RWPE2 (cell line): ENCODE measurements at regions not wholly inside any gene's neighbourhood (a gene's known extent, or its start where the extent isn't known, plus 50 kb on each side); places are given as distances from the start of the nearest gene placed in this dataset.

Source experiments
- ATAC-seq: fragments of 200-7000 bp; cut with Tn5 transposase; 3 replicates; pipeline ENCODE4 v1.9.1; 2021; ENCODE audit warnings: low read depth
- DNase-seq: peaks from one replicate; pipeline ENCODE4 v3.0.0-alpha.2; 2020; ENCODE audit warnings: low spot score
- H3K27ac ChIP-seq: fragments of 450-650 bp; 2 replicates; pipeline ENCODE4 v1.5.1; 2017; ENCODE audit warnings: mild to moderate bottlenecking; ENCODE audit not compliant: poor library complexity, severe bottlenecking
- H3K27me3 ChIP-seq: fragments of 250-450 bp; sonication (Bioruptor Pico); 2 replicates; pipeline ENCODE4 v1.5.1; 2021; ENCODE audit warnings: mild to moderate bottlenecking, moderate library complexity; ENCODE audit not compliant: insufficient read depth, poor library complexity, severe bottlenecking
- H3K36me3 ChIP-seq: fragments of 250-450 bp; sonication (Bioruptor Pico); 2 replicates; pipeline ENCODE4 v1.5.1; 2020; ENCODE audit warnings: low read depth, mild to moderate bottlenecking, moderate library complexity
- H3K4me1 ChIP-seq: fragments of 250-450 bp; sonication (Bioruptor Pico); 2 replicates; pipeline ENCODE4 v1.5.1; 2021; ENCODE audit warnings: mild to moderate bottlenecking, moderate library complexity; ENCODE audit not compliant: insufficient read depth, poor library complexity, severe bottlenecking
- H3K4me3 ChIP-seq: fragments of 250-450 bp; sonication (Bioruptor Pico); 2 replicates; pipeline ENCODE4 v1.5.1; 2021; ENCODE audit warnings: mild to moderate bottlenecking, moderate library complexity; ENCODE audit not compliant: severe bottlenecking
- H3K9me3 ChIP-seq: fragments of 250-450 bp; sonication (Bioruptor Pico); 2 replicates; pipeline ENCODE4 v1.5.1; 2021; ENCODE audit warnings: mild to moderate bottlenecking, moderate library complexity; ENCODE audit not compliant: severe bottlenecking
- TF ChIP-seq, protein P1 (sequence below): fragments of 450-650 bp; IDR thresholded peaks from one replicate; pipeline ENCODE4 v1.5.1; 2017; ENCODE audit warnings: mild to moderate bottlenecking, moderate library complexity; ENCODE audit not compliant: poor library complexity, severe bottlenecking

DNA sequence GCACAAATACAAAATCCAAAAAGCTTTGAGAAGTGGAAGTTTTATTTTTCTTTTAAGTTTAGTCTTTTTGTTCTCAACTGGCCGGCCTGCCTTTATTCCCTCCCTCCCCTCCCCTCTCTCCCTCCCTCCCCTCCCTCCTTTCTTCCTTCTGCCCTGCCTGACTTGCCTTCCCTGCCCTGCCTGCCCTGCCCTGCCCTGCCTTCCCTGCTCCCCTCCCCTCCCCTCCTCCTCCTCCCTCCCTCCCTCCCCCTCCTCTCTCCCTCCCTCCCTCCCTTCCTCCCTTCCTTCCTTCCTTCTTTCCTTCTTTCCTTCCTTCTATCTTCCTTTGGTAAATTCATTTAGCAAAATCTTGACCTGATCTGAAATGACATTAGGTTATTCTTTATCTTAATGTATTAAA lies 69.8 kb upstream of the LIMCH1 start:
- Histone ChIP-seq H3K27ac (no peak overlapping the region), H3K36me3 (peaks cover 7% of the 10 kb centered on the region; the same call in 1 of the 2 replicates), H3K9me3 (no peaks in the 10 kb centered on the region), H3K27me3 (no peaks in the 10 kb centered on the region), H3K4me3 (no peak overlapping the region), H3K4me1 (peaks cover 2% of the 10 kb centered on the region)
- DNase-seq, result no peak
- no peak for ATAC-seq
- TF ChIP-seq, protein P1, sequence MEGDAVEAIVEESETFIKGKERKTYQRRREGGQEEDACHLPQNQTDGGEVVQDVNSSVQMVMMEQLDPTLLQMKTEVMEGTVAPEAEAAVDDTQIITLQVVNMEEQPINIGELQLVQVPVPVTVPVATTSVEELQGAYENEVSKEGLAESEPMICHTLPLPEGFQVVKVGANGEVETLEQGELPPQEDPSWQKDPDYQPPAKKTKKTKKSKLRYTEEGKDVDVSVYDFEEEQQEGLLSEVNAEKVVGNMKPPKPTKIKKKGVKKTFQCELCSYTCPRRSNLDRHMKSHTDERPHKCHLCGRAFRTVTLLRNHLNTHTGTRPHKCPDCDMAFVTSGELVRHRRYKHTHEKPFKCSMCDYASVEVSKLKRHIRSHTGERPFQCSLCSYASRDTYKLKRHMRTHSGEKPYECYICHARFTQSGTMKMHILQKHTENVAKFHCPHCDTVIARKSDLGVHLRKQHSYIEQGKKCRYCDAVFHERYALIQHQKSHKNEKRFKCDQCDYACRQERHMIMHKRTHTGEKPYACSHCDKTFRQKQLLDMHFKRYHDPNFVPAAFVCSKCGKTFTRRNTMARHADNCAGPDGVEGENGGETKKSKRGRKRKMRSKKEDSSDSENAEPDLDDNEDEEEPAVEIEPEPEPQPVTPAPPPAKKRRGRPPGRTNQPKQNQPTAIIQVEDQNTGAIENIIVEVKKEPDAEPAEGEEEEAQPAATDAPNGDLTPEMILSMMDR, result no peak

DNA sequence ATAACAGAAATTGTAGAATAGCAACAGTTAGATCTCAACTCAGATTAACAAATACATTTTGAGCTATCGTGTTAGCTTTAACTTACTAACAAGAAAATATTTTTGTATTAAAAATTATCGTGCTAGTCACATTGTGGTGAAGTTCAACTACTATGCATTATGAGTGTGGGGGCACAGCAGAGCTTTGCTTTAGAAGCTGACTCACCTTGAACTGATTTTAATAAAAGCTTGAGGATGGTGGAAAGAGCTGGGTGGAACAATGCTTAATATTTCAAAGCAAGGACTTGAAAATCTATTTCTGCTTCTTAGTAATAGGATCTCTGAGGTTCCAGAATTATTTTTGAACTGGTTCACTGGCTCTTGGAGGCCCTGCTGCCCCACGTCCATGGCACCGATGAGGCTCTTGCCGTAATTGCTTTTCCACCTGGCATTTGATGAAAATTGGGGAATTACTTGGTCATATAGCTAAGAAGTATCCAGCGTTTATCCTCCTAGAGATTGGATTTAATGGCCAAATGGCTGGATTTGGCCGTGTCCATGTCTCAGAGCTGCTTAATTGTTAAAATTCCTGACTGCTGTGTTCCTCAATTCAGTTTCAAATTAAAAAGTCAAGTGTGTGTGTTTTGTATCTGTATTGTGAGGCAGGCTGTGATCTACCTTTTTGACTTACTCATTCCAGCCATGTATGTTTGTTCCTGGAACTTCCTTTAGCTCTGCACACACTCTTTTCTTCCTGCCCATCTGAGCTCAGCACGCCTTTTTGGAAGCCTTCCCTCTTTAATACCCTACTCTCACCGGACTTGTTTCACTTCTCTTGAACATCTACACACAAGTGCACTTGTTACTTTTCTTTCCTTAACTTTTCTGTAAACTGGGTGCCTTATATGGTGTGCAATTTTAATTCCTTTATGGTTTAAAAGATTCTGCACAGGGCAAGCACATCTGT lies 66.6 kb upstream of the LIMCH1 start:
- DNase-seq, result no peak
- H3K36me3 ChIP-seq, result peaks cover 12% of the 10 kb centered on the region
- peaks cover 23% of the 10 kb centered on the region for H3K4me1 ChIP-seq
- no peaks in the 10 kb centered on the region for H3K27me3 ChIP-seq
- TF ChIP-seq, protein P1, result no peak
- ATAC-seq, result no peak
- no peak overlapping the region for H3K4me3 ChIP-seq
- no peaks in the 10 kb centered on the region for H3K9me3 ChIP-seq
- peak overlapping the region; percentile 7 for H3K27ac ChIP-seq

DNA sequence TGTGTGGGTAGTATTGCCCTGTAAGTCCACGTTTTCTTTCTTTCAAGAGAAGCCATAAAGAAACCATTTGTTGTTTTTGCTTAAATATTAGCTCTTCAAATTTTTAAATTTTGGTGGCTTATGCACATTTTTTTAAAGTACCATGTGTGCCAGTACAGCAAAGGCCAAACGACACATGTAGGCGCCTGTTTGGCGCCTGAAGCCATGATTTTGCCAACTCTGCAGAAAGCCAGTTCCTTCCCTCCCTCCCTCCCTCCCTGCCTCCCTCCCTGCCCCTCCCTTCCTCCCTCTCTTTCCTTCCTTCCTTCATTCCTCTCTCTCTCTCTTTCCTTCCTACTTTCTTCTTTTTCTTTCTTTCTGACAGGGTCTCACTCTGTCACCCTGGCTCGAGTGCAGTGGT lies 65.9 kb upstream of the LIMCH1 start:
- TF ChIP-seq, protein P1, result no peak
- no peaks in the 10 kb centered on the region for H3K27me3 ChIP-seq
- H3K27ac ChIP-seq, result no peak overlapping the region
- H3K9me3 ChIP-seq, result no peaks in the 10 kb centered on the region
- peaks cover 9% of the 10 kb centered on the region for H3K36me3 ChIP-seq
- DNase-seq (no peak), ATAC-seq (no peak)
- peaks cover 26% of the 10 kb centered on the region for H3K4me1 ChIP-seq
- no peak overlapping the region for H3K4me3 ChIP-seq

DNA sequence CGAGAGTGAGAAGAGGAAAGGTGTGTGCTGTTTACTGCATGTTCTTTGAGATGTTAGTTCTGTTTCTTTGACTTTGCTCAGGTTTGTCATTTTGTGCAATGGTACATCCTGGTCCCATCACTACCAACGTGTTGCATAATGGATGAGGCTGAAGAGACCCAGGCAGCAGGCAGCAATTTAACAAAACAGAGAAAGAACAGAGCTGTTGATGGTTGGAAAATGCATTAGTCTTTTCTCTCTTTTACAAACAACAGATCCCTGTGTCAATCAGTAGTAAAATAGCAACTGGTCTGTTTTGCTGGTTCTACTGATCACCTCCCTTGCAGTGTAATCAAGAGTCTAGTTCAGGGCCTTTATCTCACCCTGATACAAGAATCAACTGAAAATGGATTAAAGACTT lies 64.8 kb upstream of the LIMCH1 start:
- H3K27ac ChIP-seq, result peak overlapping the region; percentile 76
- H3K27me3 ChIP-seq, result no peaks in the 10 kb centered on the region
- H3K36me3 ChIP-seq, result peaks cover 8% of the 10 kb centered on the region
- no peak overlapping the region for H3K4me3 ChIP-seq
- TF ChIP-seq, protein P1, result no peak
- peaks cover 26% of the 10 kb centered on the region for H3K4me1 ChIP-seq
- DNase-seq, result no peak
- no peaks in the 10 kb centered on the region for H3K9me3 ChIP-seq
- ATAC-seq, result no peak

DNA sequence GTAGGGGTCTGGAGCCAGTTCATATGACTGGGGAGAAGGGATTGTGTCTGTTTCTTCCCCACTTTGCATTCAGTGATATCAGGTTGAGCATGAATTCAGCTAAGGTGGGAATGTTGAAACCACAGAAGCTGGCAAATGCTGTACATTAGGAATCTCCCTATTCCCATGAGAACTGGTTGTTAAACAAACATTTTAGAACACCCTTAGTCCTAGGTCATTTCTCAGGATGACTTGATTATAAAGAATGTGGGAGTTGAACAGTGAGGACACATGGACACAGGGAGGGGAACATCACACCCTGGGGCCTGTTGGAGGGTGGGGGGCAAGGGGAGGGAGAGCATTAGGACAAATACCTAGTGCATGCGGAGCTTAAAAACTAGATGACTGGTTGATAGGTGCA lies 62.6 kb upstream of the LIMCH1 start:
- Histone ChIP-seq H3K27ac (peak overlapping the region; percentile 76), H3K9me3 (no peaks in the 10 kb centered on the region), H3K27me3 (no peaks in the 10 kb centered on the region), H3K4me1 (peaks cover 26% of the 10 kb centered on the region), H3K36me3 (peaks cover 8% of the 10 kb centered on the region), H3K4me3 (no peak overlapping the region)
- TF ChIP-seq, protein P1, result no peak
- peak; percentile 73 for DNase-seq
- ATAC-seq, result peak; percentile 97
